ENCODE measurements at regions not wholly inside any gene's neighbourhood (a gene's known extent, or its start where the extent isn't known, plus 50 kb on each side); places are given as distances from the start of the nearest gene placed in this dataset.
"Not testable (repeated sequence)": the region's sequence is repeated elsewhere in the genome, so short reads cannot be mapped to it uniquely, and the experiment has no call there.

- Histone ChIP-seq H3K27ac (ENCODE audit: low read depth, low read length) (no peak overlapping the region), H3K27me3 (ENCODE audit: insufficient read depth, low read length) (no peaks in the 10 kb centered on the region), H3K79me2 (ENCODE audit: control insufficient read depth, insufficient read depth, low read length, unreplicated experiment) (no peaks in the 10 kb centered on the region), H3K36me3 (ENCODE audit: insufficient read depth, low read length) (no peaks in the 10 kb centered on the region), H2AFZ (ENCODE audit: low read length, unreplicated experiment) (no peak overlapping the region), H3K4me1 (ENCODE audit: control insufficient read depth, insufficient read depth, low read length, unreplicated experiment) (no peaks in the 10 kb centered on the region), H3K4me3 (ENCODE audit: low read depth, low read length) (no peak overlapping the region)
Measured at GRCh38 chr1:30532621-30533020, 190.8 kb downstream of the MATN1 start.

DNA sequence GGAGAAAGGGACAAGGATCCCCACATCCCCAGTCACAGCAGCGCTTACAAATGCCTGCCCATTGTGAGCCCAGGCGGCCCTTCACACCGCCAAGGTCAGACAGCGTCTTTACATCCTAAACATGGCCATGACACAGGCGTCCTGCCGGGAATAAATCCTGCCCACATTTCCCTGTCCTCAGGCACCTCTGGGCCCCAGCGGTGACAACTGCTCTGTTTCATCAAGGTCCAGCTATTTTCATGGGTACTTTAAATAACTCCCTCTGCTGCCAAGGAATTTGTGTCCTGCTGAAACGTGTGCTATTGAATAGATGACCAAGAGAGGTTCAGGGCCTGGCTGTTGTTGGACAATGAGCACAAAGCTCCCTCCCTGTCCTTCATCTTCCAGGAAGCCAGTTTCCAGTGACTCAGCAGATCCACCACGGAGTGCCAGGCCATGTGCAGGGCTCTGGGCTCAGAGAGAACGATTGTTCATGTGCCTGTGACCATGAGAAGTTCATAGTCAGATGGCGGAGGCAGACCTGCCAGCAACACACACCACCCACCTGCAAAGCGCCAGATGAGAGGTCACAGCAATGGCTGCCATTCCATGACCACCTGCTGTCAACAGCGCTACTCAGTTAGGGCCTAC lies 195.8 kb downstream of the MATN1 start:
- Histone ChIP-seq H3K36me3 (ENCODE audit: insufficient read depth, low read length) (no peaks in the 10 kb centered on the region), H3K27me3 (ENCODE audit: insufficient read depth, low read length) (no peaks in the 10 kb centered on the region), H2AFZ (ENCODE audit: low read length, unreplicated experiment) (no peak overlapping the region), H3K4me3 (ENCODE audit: low read depth, low read length) (no peak overlapping the region), H3K4me1 (ENCODE audit: control insufficient read depth, insufficient read depth, low read length, unreplicated experiment) (peaks cover 20% of the 10 kb centered on the region), H3K79me2 (ENCODE audit: control insufficient read depth, insufficient read depth, low read length, unreplicated experiment) (no peaks in the 10 kb centered on the region), H3K27ac (ENCODE audit: low read depth, low read length) (no peak overlapping the region)

DNA sequence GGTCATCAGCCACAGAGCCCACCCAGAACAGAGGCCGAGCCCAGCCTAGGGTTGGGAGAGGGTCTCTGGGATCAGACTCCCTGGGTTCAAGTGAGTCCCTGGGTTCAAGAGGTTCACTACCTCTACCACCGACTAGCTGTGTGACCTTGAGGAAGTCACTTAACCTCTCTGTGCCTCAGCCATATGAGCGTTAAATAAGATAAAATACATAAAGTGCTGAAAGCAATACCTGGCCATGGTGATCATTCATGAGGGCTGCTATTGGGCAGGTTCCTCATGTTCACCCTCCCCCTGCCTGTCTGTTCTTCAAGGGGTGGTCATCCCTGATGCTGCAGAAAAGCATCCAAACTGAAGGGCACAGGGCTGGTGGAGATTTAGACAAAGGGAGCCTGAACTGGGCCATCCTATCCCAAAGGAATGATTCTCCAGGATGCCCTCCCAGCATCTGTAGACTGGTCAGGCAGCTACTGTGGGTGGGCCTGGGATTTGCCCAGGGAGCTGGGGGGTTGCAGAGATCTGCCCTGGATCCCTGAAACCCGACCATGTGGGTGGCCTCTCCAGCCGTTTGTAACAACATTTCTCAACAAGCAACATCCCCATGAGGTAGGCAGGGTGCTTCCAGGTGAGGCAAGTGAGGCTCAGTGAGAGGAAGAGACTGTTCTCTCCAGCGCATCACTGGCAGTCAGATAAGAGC lies 196.6 kb downstream of the MATN1 start:
- Histone ChIP-seq H3K79me2 (ENCODE audit: control insufficient read depth, insufficient read depth, low read length, unreplicated experiment) (no peaks in the 10 kb centered on the region), H2AFZ (ENCODE audit: low read length, unreplicated experiment) (no peak overlapping the region), H3K36me3 (ENCODE audit: insufficient read depth, low read length) (no peaks in the 10 kb centered on the region), H3K27me3 (ENCODE audit: insufficient read depth, low read length) (no peaks in the 10 kb centered on the region), H3K27ac (ENCODE audit: low read depth, low read length) (no peak overlapping the region), H3K4me3 (ENCODE audit: low read depth, low read length) (no peak overlapping the region), H3K4me1 (ENCODE audit: control insufficient read depth, insufficient read depth, low read length, unreplicated experiment) (peaks cover 26% of the 10 kb centered on the region)

DNA sequence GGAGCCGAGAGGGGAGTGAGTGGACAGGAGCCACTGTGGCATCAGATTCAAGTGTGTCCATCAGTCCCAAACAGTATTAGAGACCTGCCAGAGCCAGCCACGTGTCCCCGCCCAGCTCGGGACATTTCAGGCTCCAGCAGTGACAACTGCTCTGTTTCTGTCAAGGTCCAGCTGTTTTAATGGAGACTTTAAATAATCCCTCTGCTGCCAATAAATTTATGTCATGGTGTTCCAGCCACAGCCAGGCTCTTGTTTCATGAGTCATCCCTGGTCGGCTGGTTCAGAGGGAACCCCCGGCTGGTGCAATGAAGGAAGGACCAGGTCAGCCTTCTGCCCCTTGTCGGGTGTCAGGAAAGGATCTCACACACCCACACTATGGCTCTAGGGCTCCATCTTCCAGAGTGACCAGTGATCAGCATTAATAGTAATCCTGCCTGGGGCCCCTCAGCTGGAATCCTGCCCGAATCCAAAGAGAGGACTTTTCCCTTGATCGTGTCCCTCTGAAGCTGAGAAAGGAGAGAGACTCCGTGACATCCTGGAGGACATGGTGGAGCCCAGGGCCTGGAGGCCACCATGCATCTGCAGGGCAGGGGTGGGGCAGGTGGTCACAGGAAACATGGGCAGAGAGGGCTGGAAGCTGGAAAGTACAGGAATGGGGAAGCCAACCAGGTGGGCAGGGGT lies 197.3 kb downstream of the MATN1 start:
- Histone ChIP-seq H3K27me3 (ENCODE audit: insufficient read depth, low read length) (no peaks in the 10 kb centered on the region), H3K4me3 (ENCODE audit: low read depth, low read length) (no peak overlapping the region), H3K36me3 (ENCODE audit: insufficient read depth, low read length) (no peaks in the 10 kb centered on the region), H3K4me1 (ENCODE audit: control insufficient read depth, insufficient read depth, low read length, unreplicated experiment) (peaks cover 26% of the 10 kb centered on the region), H3K79me2 (ENCODE audit: control insufficient read depth, insufficient read depth, low read length, unreplicated experiment) (no peaks in the 10 kb centered on the region), H3K27ac (ENCODE audit: low read depth, low read length) (peak overlapping the region; percentile 9; the same call in 1 of the 2 replicates), H2AFZ (ENCODE audit: low read length, unreplicated experiment) (no peak overlapping the region)

DNA sequence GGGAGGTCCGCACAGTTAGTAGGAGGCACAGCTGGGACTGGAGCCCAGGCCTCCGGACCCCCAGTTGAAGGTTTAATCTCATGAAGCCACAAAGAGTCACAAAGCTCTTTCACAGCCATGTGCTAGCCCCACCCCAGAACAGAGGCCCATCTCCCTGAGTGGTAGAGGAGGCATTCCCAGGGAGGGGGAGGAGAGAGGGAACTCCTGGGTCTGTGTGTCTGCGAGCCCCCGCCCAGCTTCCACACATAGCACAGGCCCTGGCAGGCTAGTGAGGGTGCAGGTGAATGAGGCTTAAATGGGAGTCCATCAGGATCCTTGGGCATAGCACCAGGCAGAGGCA lies 197.8 kb downstream of the MATN1 start:
- Histone ChIP-seq H2AFZ (ENCODE audit: low read length, unreplicated experiment) (no peak overlapping the region), H3K27me3 (ENCODE audit: insufficient read depth, low read length) (no peaks in the 10 kb centered on the region), H3K79me2 (ENCODE audit: control insufficient read depth, insufficient read depth, low read length, unreplicated experiment) (no peaks in the 10 kb centered on the region), H3K4me1 (ENCODE audit: control insufficient read depth, insufficient read depth, low read length, unreplicated experiment) (peaks cover 26% of the 10 kb centered on the region), H3K27ac (ENCODE audit: low read depth, low read length) (peak overlapping the region; percentile 9; the same call in 1 of the 2 replicates), H3K4me3 (ENCODE audit: low read depth, low read length) (no peak overlapping the region), H3K36me3 (ENCODE audit: insufficient read depth, low read length) (no peaks in the 10 kb centered on the region)

- Histone ChIP-seq H3K36me3 (ENCODE audit: insufficient read depth, low read length) (no peaks in the 10 kb centered on the region), H3K27me3 (ENCODE audit: insufficient read depth, low read length) (no peaks in the 10 kb centered on the region), H2AFZ (ENCODE audit: low read length, unreplicated experiment) (no peak overlapping the region), H3K4me3 (ENCODE audit: low read depth, low read length) (no peak overlapping the region), H3K27ac (ENCODE audit: low read depth, low read length) (no peak overlapping the region), H3K4me1 (ENCODE audit: control insufficient read depth, insufficient read depth, low read length, unreplicated experiment) (peaks cover 26% of the 10 kb centered on the region), H3K79me2 (ENCODE audit: control insufficient read depth, insufficient read depth, low read length, unreplicated experiment) (no peaks in the 10 kb centered on the region)
Measured at GRCh38 chr1:30524840-30525617, 198.4 kb downstream of the MATN1 start.

GRCh38 chr1:30524025-30524555 lies 199.3 kb downstream of the MATN1 start:
- not testable (repeated sequence) for H3K27me3 ChIP-seq (ENCODE audit: insufficient read depth, low read length); H3K27ac ChIP-seq (ENCODE audit: low read depth, low read length); H3K36me3 ChIP-seq (ENCODE audit: insufficient read depth, low read length); H3K4me3 ChIP-seq (ENCODE audit: low read depth, low read length); H3K79me2 ChIP-seq (ENCODE audit: control insufficient read depth, insufficient read depth, low read length, unreplicated experiment); H2AFZ ChIP-seq (ENCODE audit: low read length, unreplicated experiment)
- peaks cover 26% of the 10 kb centered on the region for H3K4me1 ChIP-seq (ENCODE audit: control insufficient read depth, insufficient read depth, low read length, unreplicated experiment)

DNA sequence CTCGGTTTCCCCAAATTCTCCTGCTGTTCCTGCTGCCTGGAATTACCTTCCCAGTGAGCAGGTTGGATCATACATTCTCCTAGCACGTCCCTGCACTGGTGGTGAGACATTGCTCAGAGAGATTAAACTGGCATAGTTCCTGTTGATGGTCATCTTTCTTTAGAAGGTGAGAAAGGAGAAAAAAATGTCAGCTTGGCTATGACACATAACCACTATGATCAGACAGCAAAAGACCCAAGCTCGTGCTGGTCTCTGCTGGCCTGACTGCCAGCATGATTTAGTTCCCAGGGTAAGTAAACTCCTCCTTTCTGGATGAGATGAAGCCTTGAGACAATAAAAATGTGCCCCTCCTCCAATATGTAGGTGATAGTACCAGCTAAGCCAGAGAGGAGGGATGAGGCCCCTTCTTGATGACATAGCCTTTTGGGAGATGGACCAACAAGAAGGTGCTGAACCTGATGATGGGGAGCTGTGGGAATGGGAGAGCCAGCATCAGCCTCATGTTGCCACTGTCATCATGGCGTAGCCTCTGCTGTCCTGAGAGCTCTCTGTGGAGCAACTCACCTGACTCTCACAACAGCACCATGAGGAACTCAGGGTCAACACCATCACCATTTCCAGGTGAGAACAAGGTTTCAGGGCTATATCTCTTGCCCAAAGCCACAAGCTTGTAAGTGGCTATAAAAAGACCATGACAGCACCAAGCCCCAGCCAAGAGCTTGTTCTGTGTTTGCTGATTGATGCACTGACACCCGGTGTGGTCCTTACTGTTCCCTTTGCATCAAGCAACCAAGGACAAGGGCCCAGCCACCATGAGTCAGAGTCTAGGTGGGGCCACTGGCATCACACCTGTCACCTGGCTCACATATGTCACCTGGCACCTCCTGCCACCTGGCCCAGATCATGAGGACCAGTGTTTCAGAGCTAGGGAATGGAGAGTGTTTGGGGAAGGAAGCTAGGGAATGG lies 200.0 kb downstream of the MATN1 start:
- H3K79me2 ChIP-seq (ENCODE audit: control insufficient read depth, insufficient read depth, low read length, unreplicated experiment) = no peaks in the 10 kb centered on the region
- no peaks in the 10 kb centered on the region for H3K36me3 ChIP-seq (ENCODE audit: insufficient read depth, low read length)
- no peaks in the 10 kb centered on the region for H3K27me3 ChIP-seq (ENCODE audit: insufficient read depth, low read length)
- H3K4me1 ChIP-seq (ENCODE audit: control insufficient read depth, insufficient read depth, low read length, unreplicated experiment) = peaks cover 26% of the 10 kb centered on the region
- H3K27ac ChIP-seq (ENCODE audit: low read depth, low read length) = peak overlapping the region; percentile 11; the same call in 1 of the 2 replicates
- no peak overlapping the region for H3K4me3 ChIP-seq (ENCODE audit: low read depth, low read length)
- no peak overlapping the region for H2AFZ ChIP-seq (ENCODE audit: low read length, unreplicated experiment)

GRCh38 chr1:30522031-30523004 lies 201.1 kb downstream of the MATN1 start:
- Histone ChIP-seq H3K27ac (ENCODE audit: low read depth, low read length) (peak overlapping the region; percentile 11; the same call in 1 of the 2 replicates), H3K4me3 (ENCODE audit: low read depth, low read length) (no peak overlapping the region), H3K27me3 (ENCODE audit: insufficient read depth, low read length) (no peaks in the 10 kb centered on the region), H3K79me2 (ENCODE audit: control insufficient read depth, insufficient read depth, low read length, unreplicated experiment) (no peaks in the 10 kb centered on the region), H3K4me1 (ENCODE audit: control insufficient read depth, insufficient read depth, low read length, unreplicated experiment) (peaks cover 26% of the 10 kb centered on the region), H3K36me3 (ENCODE audit: insufficient read depth, low read length) (no peaks in the 10 kb centered on the region), H2AFZ (ENCODE audit: low read length, unreplicated experiment) (no peak overlapping the region)

Measured in ACC112 (cell line).